K562 (cell line): ENCODE measurements at regions not wholly inside any gene's neighbourhood (a gene's known extent, or its start where the extent isn't known, plus 50 kb on each side); places are given as distances from the start of the nearest gene placed in this dataset.
A peak's percentile ranks its signal among the peaks of the same experiment; 100 is the strongest.
"Not testable (repeated sequence)": the region's sequence is repeated elsewhere in the genome, so short reads cannot be mapped to it uniquely, and the experiment has no call there.

ENCODE experiments used
- ATAC-seq: fragments of 200-7000 bp; cut with Tn5 transposase; 3 replicates; pipeline ENCODE4 v1.9.1; 2020; ENCODE audit warnings: moderate library complexity
- BruUV-seq: library from RNA; stranded (reverse); fragments of 400-500 nt; replicated peaks from 2 replicates; lab custom pipeline; 2021; lab: Mats Ljungman, UMichigan
- CTCF ChIA-PET: fragments of 300-600 bp; formaldehyde crosslinking; extraction: SDS; loops from one replicate; lab custom pipeline; 2021; ENCODE audit warnings: low intra/inter-chr PET ratio; lab: Yijun Ruan, JAX
- POLR2A ChIA-PET: fragments of 300-600, 350-650 bp; sonication (Branson Sonifier 250); formaldehyde crosslinking; extraction: SDS; loops from one replicate; lab custom pipeline; 2021; ENCODE audit warnings: antibody characterized with exemption, inconsistent platforms; lab: Yijun Ruan, JAX
- DNase-seq, 4 experiments: peaks; one replicate each; pipeline versions ENCODE4 v3.0.0 to v3.0.0-alpha.2; 2011 to 2018; ENCODE audit warnings: low spot score in 3 of 4, mixed read lengths in 3 of 4; ENCODE audit errors: extremely low read depth in 1 of 4
- FAIRE-seq: peaks from 2 replicates; lab custom pipeline; 2011; peaks lifted over from hg19 to GRCh38; lab: Jason Lieb, UNC
- H2AFZ ChIP-seq: 2 replicates; pipeline ENCODE4 v1.6.0; 2011; ENCODE audit warnings: low read depth, low read length, control low read depth, inconsistent platforms
- H3K27ac ChIP-seq: fragments of 200-600 bp; 3 replicates; pipeline ENCODE4 v1.8.0; 2011; ENCODE audit warnings: low read depth, mild to moderate bottlenecking, control low read depth, inconsistent platforms, low read length, moderate library complexity, mixed read lengths; ENCODE audit errors: extremely low read depth
- H3K27me3 ChIP-seq, 2 experiments: fragments of 300-600 bp in 1 of 2; 2 replicates in 1 of 2; 3 replicates in 1 of 2; pipeline versions ENCODE4 v1.6.0 to v1.8.0; 2011; ENCODE audit warnings: inconsistent platforms in 2 of 2, low read length in 2 of 2, mild to moderate bottlenecking in 1 of 2, mixed read lengths in 1 of 2, moderate library complexity in 1 of 2; ENCODE audit not compliant: control insufficient read depth in 2 of 2, insufficient read depth in 2 of 2
- H3K36me3 ChIP-seq: fragments of 300-600 bp; 3 replicates; pipeline ENCODE4 v1.8.0; 2011; ENCODE audit warnings: mild to moderate bottlenecking, low read length, inconsistent platforms; ENCODE audit not compliant: control insufficient read depth, insufficient read depth
- H3K4me1 ChIP-seq, 2 experiments: fragments of 200-600 bp in 1 of 2; replicated peaks in 1 of 2; 2 replicates in 1 of 2; 3 replicates in 1 of 2; pipeline versions ENCODE4 v1.5.1 to v1.8.0; 2011; ENCODE audit warnings: inconsistent platforms in 2 of 2, low read length in 2 of 2, mild to moderate bottlenecking in 1 of 2, mixed read lengths in 1 of 2, moderate library complexity in 1 of 2; ENCODE audit not compliant: control insufficient read depth in 2 of 2, insufficient read depth in 2 of 2
- H3K4me2 ChIP-seq: 2 replicates; pipeline ENCODE4 v1.6.1; 2011; ENCODE audit warnings: low read length, control low read depth, inconsistent platforms, mixed read lengths; ENCODE audit not compliant: insufficient read depth
- H3K4me3 ChIP-seq: fragments of 200-600 bp; sonication (generic), shearing (Covaris generic); 2 replicates; pipeline ENCODE4 v1.5.1; 2016; ENCODE audit warnings: control low read depth, inconsistent platforms
- H3K79me2 ChIP-seq: fragments of 200-600 bp; 3 replicates; pipeline ENCODE4 v1.8.0; 2011; ENCODE audit warnings: low read length, inconsistent platforms; ENCODE audit not compliant: control insufficient read depth, insufficient read depth
- H3K9ac ChIP-seq, 2 experiments: 2 replicates each; pipeline versions ENCODE4 v1.6.0 to v1.6.1; 2011; ENCODE audit warnings: low read depth in 2 of 2, low read length in 2 of 2, control low read depth in 1 of 2, inconsistent platforms in 1 of 2, mild to moderate bottlenecking in 1 of 2, mixed read lengths in 1 of 2; ENCODE audit not compliant: insufficient read depth in 1 of 2
- H3K9me1 ChIP-seq: one replicate; pipeline ENCODE4 v1.6.0; 2011; ENCODE audit warnings: inconsistent platforms, mild to moderate bottlenecking, low read length, moderate library complexity; ENCODE audit not compliant: control insufficient read depth, insufficient read depth
- H3K9me3 ChIP-seq: replicated peaks from 2 replicates; pipeline ENCODE4 v1.5.1; 2011; ENCODE audit warnings: low read depth, low read length, inconsistent platforms; ENCODE audit not compliant: control insufficient read depth, insufficient read depth
- H4K20me1 ChIP-seq: replicated peaks from 2 replicates; pipeline ENCODE4 v1.6.1; 2011; ENCODE audit warnings: low read length, inconsistent platforms, mixed read lengths; ENCODE audit not compliant: control insufficient read depth, insufficient read depth
- RBM25 ChIP-seq: fragments of 200-400 bp; formaldehyde crosslinking; IDR thresholded peaks from 2 replicates; pipeline ENCODE4 v1.6.1; 2018; ENCODE audit warnings: low read length, low read depth, moderate library complexity; ENCODE audit not compliant: severe bottlenecking
- ZNF316 ChIP-seq: fragments of 450-650 bp; IDR thresholded peaks from 2 replicates; pipeline ENCODE4 v1.6.1; 2016
- WGBS: fragments of 100-300 bp; shearing (Covaris generic); methylation state at CpG from one replicate; pipeline ENCODE4 v1.1.6; 2016; ENCODE audit warnings: low coverage, mixed read lengths; ENCODE audit not compliant: insufficient coverage; ENCODE audit errors: missing lambda C conversion rate; 5-methylcytosine and 5-hydroxymethylcytosine counted together
- in situ Hi-C: fragments of 300-500 bp; cut with MboI; formaldehyde crosslinking; loops from 4 replicates; pipeline ENCODE4 v1.15.0; 2018; ENCODE audit warnings: inconsistent platforms, mixed read lengths
- intact Hi-C: fragments of 100-400 bp; cut with micrococcal nuclease; formaldehyde crosslinking; loops from 2 replicates; pipeline ENCODE4 v1.14.2; 2022

- ChIA-PET CTCF (no interaction called here), POLR2A (no interaction called here)
- Histone ChIP-seq H3K27ac (no peak overlapping the region), H3K27me3 (no peaks in the 10 kb centered on the region), H2AFZ (no peak overlapping the region), H3K36me3 (no peaks in the 10 kb centered on the region), H3K4me3 (no peak overlapping the region), H3K79me2 (no peaks in the 10 kb centered on the region), H3K9me3 (no peaks in the 10 kb centered on the region), H3K9me1 (no peaks in the 10 kb centered on the region), H3K9ac (no peak overlapping the region), H3K4me1 (no peaks in the 10 kb centered on the region), H3K4me2 (no peak overlapping the region), H4K20me1 (no peaks in the 10 kb centered on the region)
- no peak for DNase-seq
- BruUV-seq: no TSS peak
- 4% methylated on average over 2 of the region's 2 CpGs for WGBS
- intact Hi-C loops (no loop called here), in situ Hi-C loops (no loop called here)
- FAIRE-seq: no peak
- no peak for ATAC-seq
- TF ChIP-seq ZNF316: peak; percentile 11; the same call in 1 of the 2 replicates
- TF ChIP-seq RBM25: no peak
Observed at GRCh38 chr13:64127192-64127591, 2711.5 kb upstream of the PCDH20 start.

- H3K9ac ChIP-seq, H3K4me3 ChIP-seq, BruUV-seq, H2AFZ ChIP-seq, H3K9me3 ChIP-seq, FAIRE-seq, H4K20me1 ChIP-seq, POLR2A ChIA-PET, DNase-seq, CTCF ChIA-PET, H3K9me1 ChIP-seq, H3K79me2 ChIP-seq, H3K4me2 ChIP-seq, intact Hi-C loops, in situ Hi-C loops, H3K36me3 ChIP-seq, H3K27ac ChIP-seq, ATAC-seq, H3K4me1 ChIP-seq, H3K27me3 ChIP-seq: not testable (repeated sequence)
- WGBS: 19% methylated on average over 10 of the region's 16 CpGs
Observed at GRCh38 chr13:64121023-64121709, 2705.5 kb upstream of the PCDH20 start.
